ENCODE measurements at regions not wholly inside any gene's neighbourhood (a gene's known extent, or its start where the extent isn't known, plus 50 kb on each side); places are given as distances from the start of the nearest gene placed in this dataset.

DNA sequence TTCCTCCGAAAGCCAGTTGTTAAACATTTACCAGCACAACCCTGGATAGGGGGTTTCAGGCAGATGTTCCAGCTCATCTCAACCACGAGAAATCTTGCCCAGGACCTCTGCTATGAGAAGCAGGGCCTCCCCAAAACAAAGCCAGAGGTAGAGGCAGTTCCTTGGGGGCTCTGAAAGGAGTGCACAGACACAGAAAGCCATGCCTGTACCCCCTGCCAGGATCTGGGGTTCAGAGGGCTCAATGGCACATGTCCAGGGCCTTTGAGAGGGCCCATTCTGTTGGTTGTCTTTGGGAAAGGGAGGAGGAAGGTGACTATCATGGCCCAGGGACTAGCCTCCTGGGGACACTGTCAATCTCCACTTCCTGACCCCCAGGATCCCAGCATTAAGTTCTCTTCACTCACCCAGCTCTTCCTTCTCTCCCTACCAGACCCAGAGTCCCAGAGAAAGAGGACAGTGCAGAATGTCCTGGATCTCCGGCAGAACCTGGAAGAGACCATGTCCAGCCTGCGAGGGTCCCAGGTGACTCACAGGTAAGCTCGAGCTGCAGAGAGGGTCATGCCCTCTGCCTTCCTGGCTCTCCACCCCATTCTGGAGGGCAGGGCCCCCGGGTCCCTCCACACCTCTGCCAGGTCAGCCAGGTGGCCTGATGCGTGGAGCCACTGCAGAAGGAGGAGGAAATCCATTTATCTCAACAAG is 116.4 kb upstream of the IPO9 start:
- no peak for TF ChIP-seq TSHZ2 (CRISPR knock-in tag; IDR thresholded peaks at IDR 0.05)
- TF ChIP-seq PPARA (CRISPR knock-in tag; IDR thresholded peaks at IDR 0.05; ENCODE audit: borderline replicate concordance), result no peak
- no peak for TF ChIP-seq BACH2 (CRISPR knock-in tag; IDR thresholded peaks at IDR 0.05; ENCODE audit: borderline replicate concordance)
- no peak for TF ChIP-seq POU6F1 (CRISPR knock-in tag; IDR thresholded peaks at IDR 0.05; ENCODE audit: borderline replicate concordance, low read depth)
- TF ChIP-seq ZFP3 (CRISPR knock-in tag; IDR thresholded peaks at IDR 0.05), result no peak
- no peak for TF ChIP-seq ZNF565 (CRISPR knock-in tag; conservative IDR thresholded peaks at IDR 0.05; ENCODE audit: low read depth)
- no peak for TF ChIP-seq TCF4 (CRISPR knock-in tag; IDR thresholded peaks at IDR 0.05; ENCODE audit: borderline replicate concordance)
- TF ChIP-seq, protein P1, sequence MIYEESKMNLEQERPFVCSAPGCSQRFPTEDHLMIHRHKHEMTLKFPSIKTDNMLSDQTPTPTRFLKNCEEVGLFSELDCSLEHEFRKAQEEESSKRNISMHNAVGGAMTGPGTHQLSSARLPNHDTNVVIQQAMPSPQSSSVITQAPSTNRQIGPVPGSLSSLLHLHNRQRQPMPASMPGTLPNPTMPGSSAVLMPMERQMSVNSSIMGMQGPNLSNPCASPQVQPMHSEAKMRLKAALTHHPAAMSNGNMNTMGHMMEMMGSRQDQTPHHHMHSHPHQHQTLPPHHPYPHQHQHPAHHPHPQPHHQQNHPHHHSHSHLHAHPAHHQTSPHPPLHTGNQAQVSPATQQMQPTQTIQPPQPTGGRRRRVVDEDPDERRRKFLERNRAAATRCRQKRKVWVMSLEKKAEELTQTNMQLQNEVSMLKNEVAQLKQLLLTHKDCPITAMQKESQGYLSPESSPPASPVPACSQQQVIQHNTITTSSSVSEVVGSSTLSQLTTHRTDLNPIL (CRISPR knock-in tag; IDR thresholded peaks at IDR 0.05; ENCODE audit: low read depth), result no peak
